ENCODE measurements at regions not wholly inside any gene's neighbourhood (a gene's known extent, or its start where the extent isn't known, plus 50 kb on each side); places are given as distances from the start of the nearest gene placed in this dataset.

GRCh38 chr22:25366408-25366807 is 147.0 kb downstream of the CRYBB2 start:
- DNase-seq (ENCODE audit: low read depth in 2 of 2, low spot score in 1 of 2) = no peak

- no peak for DNase-seq (ENCODE audit: low read depth in 2 of 2, low spot score in 1 of 2)
Observed at GRCh38 chr22:25366876-25367466, 147.5 kb downstream of the CRYBB2 start.

GRCh38 chr22:25367756-25368155 is 148.3 kb downstream of the CRYBB2 start:
- no peak for DNase-seq (ENCODE audit: low read depth in 2 of 2, low spot score in 1 of 2)

- DNase-seq (ENCODE audit: low read depth in 2 of 2, low spot score in 1 of 2) = no peak
Observed at GRCh38 chr22:25368271-25368670, 148.8 kb downstream of the CRYBB2 start.

- no peak for DNase-seq (ENCODE audit: low read depth in 2 of 2, low spot score in 1 of 2)
Observed at GRCh38 chr22:25369041-25369440, 149.6 kb downstream of the CRYBB2 start.

GRCh38 chr22:25370322-25370721 is 150.9 kb downstream of the CRYBB2 start:
- DNase-seq (ENCODE audit: low read depth in 2 of 2, low spot score in 1 of 2) = no peak

GRCh38 chr22:25372000-25372595 is 152.7 kb downstream of the CRYBB2 start:
- DNase-seq (ENCODE audit: low read depth in 2 of 2, low spot score in 1 of 2) = no peak

GRCh38 chr22:25373961-25374360 is 154.5 kb downstream of the CRYBB2 start:
- no peak for DNase-seq (ENCODE audit: low read depth in 2 of 2, low spot score in 1 of 2)

- DNase-seq (ENCODE audit: low read depth in 2 of 2, low spot score in 1 of 2) = no peak
Observed at GRCh38 chr22:25374869-25375268, 155.4 kb downstream of the CRYBB2 start.

- DNase-seq (ENCODE audit: low read depth in 2 of 2, low spot score in 1 of 2) = no peak
Observed at GRCh38 chr22:25375683-25376082, 156.2 kb downstream of the CRYBB2 start.

GRCh38 chr22:25377699-25378098 is 158.3 kb downstream of the CRYBB2 start:
- DNase-seq (ENCODE audit: low read depth in 2 of 2, low spot score in 1 of 2) = no peak

GRCh38 chr22:25380122-25380747 is 160.8 kb downstream of the CRYBB2 start:
- DNase-seq (ENCODE audit: low read depth in 2 of 2, low spot score in 1 of 2) = no peak

GRCh38 chr22:25382762-25383161 is 163.3 kb downstream of the CRYBB2 start:
- no peak for DNase-seq (ENCODE audit: low read depth in 2 of 2, low spot score in 1 of 2)

- no peak for DNase-seq (ENCODE audit: low read depth in 2 of 2, low spot score in 1 of 2)
Observed at GRCh38 chr22:25383278-25383820, 163.9 kb downstream of the CRYBB2 start.

- DNase-seq (ENCODE audit: low read depth in 2 of 2, low spot score in 1 of 2) = no peak
Observed at GRCh38 chr22:25383892-25384291, 164.5 kb downstream of the CRYBB2 start.

- no peak for DNase-seq (ENCODE audit: low read depth in 2 of 2, low spot score in 1 of 2)
Observed at GRCh38 chr22:25386538-25386884, 167.1 kb downstream of the CRYBB2 start.

GRCh38 chr22:25388415-25388814 is 169.0 kb downstream of the CRYBB2 start:
- DNase-seq (ENCODE audit: low read depth in 2 of 2, low spot score in 1 of 2) = no peak

GRCh38 chr22:25388866-25389540 is 169.6 kb downstream of the CRYBB2 start:
- no peak for DNase-seq (ENCODE audit: low read depth in 2 of 2, low spot score in 1 of 2)

- DNase-seq (ENCODE audit: low read depth in 2 of 2, low spot score in 1 of 2) = no peak
Observed at GRCh38 chr22:25389541-25389919, 170.1 kb downstream of the CRYBB2 start.

GRCh38 chr22:25390297-25391240 is 171.1 kb downstream of the CRYBB2 start:
- DNase-seq (ENCODE audit: low read depth in 2 of 2, low spot score in 1 of 2) = no peak

- DNase-seq (ENCODE audit: low read depth in 2 of 2, low spot score in 1 of 2) = no peak
Observed at GRCh38 chr22:25392584-25392983, 171.9 kb upstream of the GRK3 start.

Data from stimulated activated CD8-positive, alpha-beta memory T cell treated with anti-CD3 and anti-CD28 coated beads, Interleukin-4, amount 100 ng/mL, for 4 hours (primary cell).